HG03280 (cell line): ENCODE measurements at regions not wholly inside any gene's neighbourhood (a gene's known extent, or its start where the extent isn't known, plus 50 kb on each side); places are given as distances from the start of the nearest gene placed in this dataset.

ENCODE experiments used
- ATAC-seq: cut with Tn5 transposase; IDR thresholded peaks from one replicate; pipeline ENCODE4 v1.9.1; 2021; ENCODE audit warnings: mild to moderate bottlenecking, moderate library complexity; ENCODE audit not compliant: unreplicated experiment

- ATAC-seq = peak; percentile 86
These were observed 315.8 kb upstream of the SATB1 start for GRCh38 chr3:18740631-18741583.

GRCh38 chr3:18739099-18739433, 313.9 kb upstream of the SATB1 start:
- no peak for ATAC-seq

GRCh38 chr3:18738393-18739098, 313.4 kb upstream of the SATB1 start:
- ATAC-seq = no peak

GRCh38 chr3:18735005-18735404, 309.9 kb upstream of the SATB1 start:
- no peak for ATAC-seq

GRCh38 chr3:18734309-18734708, 309.2 kb upstream of the SATB1 start:
- no peak for ATAC-seq

GRCh38 chr3:18732474-18732873, 307.3 kb upstream of the SATB1 start:
- ATAC-seq = no peak

GRCh38 chr3:18730491-18730890, 305.4 kb upstream of the SATB1 start:
- no peak for ATAC-seq

GRCh38 chr3:18729671-18730070, 304.5 kb upstream of the SATB1 start:
- no peak for ATAC-seq

GRCh38 chr3:18725668-18726407, 300.7 kb upstream of the SATB1 start:
- no peak for ATAC-seq

GRCh38 chr3:18724456-18724855, 299.3 kb upstream of the SATB1 start:
- ATAC-seq = no peak

- ATAC-seq = no peak
These were observed 298.2 kb upstream of the SATB1 start for GRCh38 chr3:18723206-18723810.

- no peak for ATAC-seq
These were observed 295.4 kb upstream of the SATB1 start for GRCh38 chr3:18720543-18720942.

GRCh38 chr3:18717598-18717997, 292.5 kb upstream of the SATB1 start:
- ATAC-seq = no peak

- ATAC-seq = no peak
These were observed 291.7 kb upstream of the SATB1 start for GRCh38 chr3:18716821-18717220.

GRCh38 chr3:18716101-18716500, 291.0 kb upstream of the SATB1 start:
- no peak for ATAC-seq

GRCh38 chr3:18715208-18715607, 290.1 kb upstream of the SATB1 start:
- ATAC-seq = no peak

GRCh38 chr3:18713577-18713951, 288.4 kb upstream of the SATB1 start:
- ATAC-seq = no peak

GRCh38 chr3:18712713-18713576, 287.8 kb upstream of the SATB1 start:
- ATAC-seq = no peak

- no peak for ATAC-seq
These were observed 279.2 kb upstream of the SATB1 start for GRCh38 chr3:18704326-18704725.

GRCh38 chr3:18703798-18704197, 278.7 kb upstream of the SATB1 start:
- ATAC-seq = no peak
